MM.1S (cell line): ENCODE measurements at regions not wholly inside any gene's neighbourhood (a gene's known extent, or its start where the extent isn't known, plus 50 kb on each side); places are given as distances from the start of the nearest gene placed in this dataset.

Experiments used
- DNase-seq: peaks from one replicate; pipeline ENCODE4 v3.0.0-alpha.2; 2015
- H2AFZ ChIP-seq: fragments of 300-600 bp; sonication (generic); 2 replicates; pipeline ENCODE4 v1.6.0; 2016; ENCODE audit warnings: antibody characterized with exemption, low read length
- H3F3A ChIP-seq: fragments of 300-600 bp; sonication (generic); 2 replicates; pipeline ENCODE4 v1.6.1; 2016; ENCODE audit warnings: mild to moderate bottlenecking, antibody characterized with exemption, low read length, moderate library complexity, mixed read lengths; ENCODE audit not compliant: insufficient read depth
- H3K27ac ChIP-seq: fragments of 300-600 bp; sonication (generic); 2 replicates; pipeline ENCODE4 v1.5.1; 2016; ENCODE audit warnings: mild to moderate bottlenecking, low read length
- H3K27me3 ChIP-seq: fragments of 300-600 bp; sonication (generic); replicated peaks from 2 replicates; pipeline ENCODE4 v1.6.0; 2016; ENCODE audit warnings: low read length; ENCODE audit not compliant: insufficient read depth
- H3K36me3 ChIP-seq: fragments of 300-600 bp; sonication (generic); replicated peaks from 2 replicates; pipeline ENCODE4 v1.6.1; 2016; ENCODE audit warnings: mild to moderate bottlenecking, low read length, mixed read lengths; ENCODE audit not compliant: insufficient read depth
- H3K4me1 ChIP-seq: fragments of 300-600 bp; sonication (generic); 2 replicates; pipeline ENCODE4 v1.6.1; 2016; ENCODE audit warnings: low read length, mixed read lengths
- H3K4me2 ChIP-seq: fragments of 300-600 bp; sonication (generic); 2 replicates; pipeline ENCODE4 v1.6.0; 2016; ENCODE audit warnings: low read depth, low read length
- H3K4me3 ChIP-seq: fragments of 300-600 bp; sonication (generic); 2 replicates; pipeline ENCODE4 v1.5.1; 2016; ENCODE audit warnings: low read length, mixed read lengths
- H3K79me2 ChIP-seq: fragments of 300-600 bp; sonication (generic); 2 replicates; pipeline ENCODE4 v1.6.1; 2016; ENCODE audit warnings: mixed run types, low read length, mixed read lengths
- H3K9ac ChIP-seq: fragments of 300-600 bp; sonication (generic); 2 replicates; pipeline ENCODE4 v1.6.1; 2016; ENCODE audit warnings: low read length, mixed read lengths
- H3K9me2 ChIP-seq: fragments of 300-600 bp; sonication (generic); replicated peaks from 2 replicates; pipeline ENCODE4 v1.6.1; 2016; ENCODE audit warnings: mild to moderate bottlenecking, low read length, mixed read lengths; ENCODE audit not compliant: insufficient read depth
- H3K9me3 ChIP-seq: fragments of 300-600 bp; sonication (generic); replicated peaks from 2 replicates; pipeline ENCODE4 v1.6.1; 2016; ENCODE audit warnings: mild to moderate bottlenecking, low read length, mixed read lengths; ENCODE audit not compliant: insufficient read depth
- H4K20me1 ChIP-seq: fragments of 300-600 bp; sonication (generic); 2 replicates; pipeline ENCODE4 v1.6.1; 2016; ENCODE audit warnings: mild to moderate bottlenecking, low read length, moderate library complexity, mixed read lengths; ENCODE audit not compliant: insufficient read depth
- CTCF ChIP-seq: fragments of 300-600 bp; sonication (generic); IDR thresholded peaks from 2 replicates; pipeline ENCODE4 v1.5.1; 2016; ENCODE audit warnings: antibody characterized with exemption, low read length, mixed read lengths
- EZH2 ChIP-seq: fragments of 300-600 bp; sonication (generic); optimal IDR thresholded peaks from 2 replicates; pipeline ENCODE3; 2017; ENCODE audit warnings: low read depth, mild to moderate bottlenecking, antibody characterized with exemption, low read length, mixed read lengths
- EZH2phosphoT487 ChIP-seq: fragments of 300-600 bp; sonication (generic); IDR thresholded peaks from 2 replicates; pipeline ENCODE4 v1.6.1; 2018; ENCODE audit warnings: antibody characterized with exemption, low read length

GRCh38 chr11:11125618-11126017, 227.4 kb downstream of the CSNK2A3 start:
- no peak overlapping the region for H2AFZ ChIP-seq
- H3K4me3 ChIP-seq = no peak overlapping the region
- DNase-seq = peak; percentile 23
- H3K4me1 ChIP-seq = peaks cover 11% of the 10 kb centered on the region
- H3K36me3 ChIP-seq = no peaks in the 10 kb centered on the region
- no peak for TF ChIP-seq EZH2phosphoT487
- no peak for TF ChIP-seq CTCF
- no peak for TF ChIP-seq EZH2
- no peaks in the 10 kb centered on the region for H3K9me3 ChIP-seq
- 0 out of 2 replicates have a peak, but pooled peaks cover 6% of the 10 kb centered on the region for H3K27me3 ChIP-seq
- H3K79me2 ChIP-seq = no peaks in the 10 kb centered on the region
- no peaks in the 10 kb centered on the region for H3F3A ChIP-seq
- no peak overlapping the region for H3K4me2 ChIP-seq
- H4K20me1 ChIP-seq = no peaks in the 10 kb centered on the region
- H3K9ac ChIP-seq = no peak overlapping the region
- no peaks in the 10 kb centered on the region for H3K9me2 ChIP-seq
- no peak overlapping the region for H3K27ac ChIP-seq

- Histone ChIP-seq H3K4me2 (no peak overlapping the region), H3K9ac (no peak overlapping the region), H2AFZ (no peak overlapping the region), H3K4me3 (no peak overlapping the region), H3K36me3 (no peaks in the 10 kb centered on the region), H3K9me2 (no peaks in the 10 kb centered on the region), H3K79me2 (no peaks in the 10 kb centered on the region), H3K27ac (no peak overlapping the region), H3K4me1 (no peaks in the 10 kb centered on the region), H4K20me1 (no peaks in the 10 kb centered on the region), H3K9me3 (no peaks in the 10 kb centered on the region), H3F3A (no peaks in the 10 kb centered on the region), H3K27me3 (0 out of 2 replicates have a peak, but pooled peaks cover 6% of the 10 kb centered on the region)
- TF ChIP-seq EZH2phosphoT487 (no peak), EZH2 (no peak), CTCF (no peak)
- no peak for DNase-seq
Observed at GRCh38 chr11:11122749-11123148, 230.3 kb downstream of the CSNK2A3 start.

- TF ChIP-seq EZH2phosphoT487 (no peak), CTCF (no peak), EZH2 (no peak)
- H3K9me3 ChIP-seq = no peaks in the 10 kb centered on the region
- H3K4me2 ChIP-seq = no peak overlapping the region
- H3K36me3 ChIP-seq = no peaks in the 10 kb centered on the region
- H3K4me3 ChIP-seq = no peak overlapping the region
- H3K4me1 ChIP-seq = no peaks in the 10 kb centered on the region
- DNase-seq = no peak
- no peak overlapping the region for H3K27ac ChIP-seq
- H2AFZ ChIP-seq = no peak overlapping the region
- H3K9ac ChIP-seq = no peak overlapping the region
- no peaks in the 10 kb centered on the region for H4K20me1 ChIP-seq
- H3F3A ChIP-seq = no peaks in the 10 kb centered on the region
- no peaks in the 10 kb centered on the region for H3K79me2 ChIP-seq
- H3K27me3 ChIP-seq = no peaks in the 10 kb centered on the region
- H3K9me2 ChIP-seq = no peaks in the 10 kb centered on the region
Observed at GRCh38 chr11:11119917-11120316, 233.1 kb downstream of the CSNK2A3 start.
